ENCODE measurements at regions not wholly inside any gene's neighbourhood (a gene's known extent, or its start where the extent isn't known, plus 50 kb on each side); places are given as distances from the start of the nearest gene placed in this dataset.
A peak's percentile ranks its signal among the peaks of the same experiment; 100 is the strongest.

DNA sequence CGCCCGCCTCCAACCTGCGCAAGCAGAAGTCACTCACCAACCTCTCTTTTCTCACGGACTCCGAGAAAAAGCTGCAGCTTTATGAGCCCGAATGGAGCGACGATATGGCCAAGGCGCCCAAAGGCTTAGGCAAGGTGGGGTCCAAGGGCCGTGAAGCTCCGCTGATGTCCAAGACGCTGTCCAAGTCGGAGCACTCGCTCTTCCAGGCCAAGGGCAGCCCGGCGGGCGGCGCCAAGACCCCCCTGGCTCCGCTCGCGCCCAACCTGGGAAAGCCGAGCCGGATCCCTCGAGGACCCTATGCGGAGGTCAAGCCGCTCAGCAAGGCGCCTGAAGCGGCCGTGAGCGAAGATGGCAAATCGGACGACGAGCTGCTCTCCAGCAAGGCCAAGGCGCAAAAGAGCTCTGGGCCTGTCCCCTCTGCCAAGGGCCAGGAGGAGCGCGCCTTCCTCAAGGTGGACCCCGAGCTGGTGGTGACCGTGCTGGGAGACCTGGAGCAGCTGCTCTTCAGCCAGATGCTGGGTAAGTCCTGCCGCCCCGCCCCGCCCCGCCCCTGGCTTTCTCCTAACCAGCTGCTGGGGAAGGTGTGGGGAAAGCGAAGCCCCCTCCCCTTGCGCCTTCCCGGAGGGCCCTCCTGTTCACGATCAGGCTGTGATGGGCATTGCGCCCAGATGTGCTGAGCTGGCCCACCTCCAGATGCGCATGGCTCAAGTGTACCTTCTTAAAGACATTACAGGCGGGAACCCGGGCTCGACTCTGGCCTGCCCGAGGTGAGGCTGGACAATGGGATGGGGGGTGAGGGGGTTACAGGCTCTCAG, 110.2 kb downstream of the NAV1 start:
- ChIA-PET CTCF (interaction anchor here (0.6 to 3.3 kb wide), 6 partner anchors 13 to 121 kb away, joined by 3 to 10 read pairs (median 5); no protein-coding TSS in a partner anchor), POLR2A (interaction anchor here (0.6 to 3.6 kb wide), 17 partner anchors 8 to 109 kb away, joined by 3 to 25 read pairs (median 4); no protein-coding TSS in a partner anchor)
- TF ChIP-seq, protein P1, sequence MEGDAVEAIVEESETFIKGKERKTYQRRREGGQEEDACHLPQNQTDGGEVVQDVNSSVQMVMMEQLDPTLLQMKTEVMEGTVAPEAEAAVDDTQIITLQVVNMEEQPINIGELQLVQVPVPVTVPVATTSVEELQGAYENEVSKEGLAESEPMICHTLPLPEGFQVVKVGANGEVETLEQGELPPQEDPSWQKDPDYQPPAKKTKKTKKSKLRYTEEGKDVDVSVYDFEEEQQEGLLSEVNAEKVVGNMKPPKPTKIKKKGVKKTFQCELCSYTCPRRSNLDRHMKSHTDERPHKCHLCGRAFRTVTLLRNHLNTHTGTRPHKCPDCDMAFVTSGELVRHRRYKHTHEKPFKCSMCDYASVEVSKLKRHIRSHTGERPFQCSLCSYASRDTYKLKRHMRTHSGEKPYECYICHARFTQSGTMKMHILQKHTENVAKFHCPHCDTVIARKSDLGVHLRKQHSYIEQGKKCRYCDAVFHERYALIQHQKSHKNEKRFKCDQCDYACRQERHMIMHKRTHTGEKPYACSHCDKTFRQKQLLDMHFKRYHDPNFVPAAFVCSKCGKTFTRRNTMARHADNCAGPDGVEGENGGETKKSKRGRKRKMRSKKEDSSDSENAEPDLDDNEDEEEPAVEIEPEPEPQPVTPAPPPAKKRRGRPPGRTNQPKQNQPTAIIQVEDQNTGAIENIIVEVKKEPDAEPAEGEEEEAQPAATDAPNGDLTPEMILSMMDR (IDR thresholded peaks at IDR 0.05; ENCODE audit: low read depth, low read length): no peak
- H3K27ac ChIP-seq (ENCODE audit: low read depth, low read length): peak overlapping the region; percentile 73
- no peaks in the 10 kb centered on the region for H3K27me3 ChIP-seq (ENCODE audit: control insufficient read depth, insufficient read depth, low read length)
- H3K9me3 ChIP-seq (ENCODE audit: control insufficient read depth, insufficient read depth, low read length): no peaks in the 10 kb centered on the region; the same call in 1 of the 2 replicates
- peak overlapping the region; percentile 91 for H3K4me3 ChIP-seq (ENCODE audit: low read depth, low read length)
- no peak for DNase-seq (ENCODE audit: low read depth, low spot score)

DNA sequence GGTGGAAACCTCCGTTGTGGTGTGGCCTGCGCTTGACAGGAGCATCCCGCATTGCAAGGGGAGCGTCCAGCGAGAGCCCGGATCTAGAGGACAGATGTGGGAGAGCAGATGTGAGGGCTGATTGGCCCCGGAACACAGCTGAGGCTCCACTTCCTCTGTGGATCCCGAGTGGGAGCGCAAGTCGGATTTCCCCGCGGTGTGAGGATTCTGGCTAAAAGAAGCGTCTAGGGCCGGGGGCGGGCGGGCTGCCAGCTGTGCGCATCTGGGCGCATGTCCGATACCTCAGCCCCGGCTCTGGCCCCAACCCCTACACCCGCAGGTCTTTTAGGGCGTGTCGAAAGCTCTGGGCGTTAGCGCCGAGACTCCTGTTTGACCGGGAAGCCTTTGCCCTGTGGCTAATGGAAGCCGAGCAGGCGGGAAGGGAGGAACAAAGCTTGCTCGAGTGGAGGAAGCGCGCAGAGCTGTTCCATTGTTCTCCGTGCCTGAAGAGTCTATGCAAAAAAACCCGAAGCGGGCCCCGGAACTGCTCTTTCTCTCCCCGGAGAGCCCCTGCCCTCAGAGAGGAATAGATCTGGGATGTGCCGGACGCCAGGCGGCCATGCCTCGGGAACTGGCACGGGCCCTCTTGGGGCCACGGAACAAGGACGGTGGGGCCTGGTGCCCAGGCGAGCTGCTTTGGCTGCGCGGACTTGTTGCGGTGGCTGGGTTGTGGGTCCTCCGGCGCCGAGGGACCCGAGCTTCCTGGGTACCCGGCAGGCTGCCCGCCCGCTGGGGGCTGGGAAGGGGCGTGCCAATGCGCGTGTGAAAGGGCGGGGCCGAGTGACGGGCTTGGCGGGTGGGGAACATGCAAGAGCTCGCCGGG, 111.1 kb downstream of the NAV1 start:
- TF ChIP-seq, protein P1 (IDR thresholded peaks at IDR 0.05; ENCODE audit: low read depth, low read length): peak; percentile 21; the same call in 1 of the 2 replicates
- peak overlapping the region; percentile 73 for H3K27ac ChIP-seq (ENCODE audit: low read depth, low read length)
- peak overlapping the region; percentile 91 for H3K4me3 ChIP-seq (ENCODE audit: low read depth, low read length)
- CTCF ChIA-PET: interaction anchor here (0.6 to 3.3 kb wide), 6 partner anchors 9 to 119 kb away, joined by 3 to 10 read pairs (median 5); no protein-coding TSS in a partner anchor
- POLR2A ChIA-PET: interaction anchor here (0.6 to 3.6 kb wide), 21 partner anchors 9 to 110 kb away, joined by 3 to 25 read pairs (median 4); no protein-coding TSS in a partner anchor
- no peak for DNase-seq (ENCODE audit: low read depth, low spot score)
- H3K9me3 ChIP-seq (ENCODE audit: control insufficient read depth, insufficient read depth, low read length): no peaks in the 10 kb centered on the region; the same call in 1 of the 2 replicates
- no peaks in the 10 kb centered on the region for H3K27me3 ChIP-seq (ENCODE audit: control insufficient read depth, insufficient read depth, low read length)

DNA sequence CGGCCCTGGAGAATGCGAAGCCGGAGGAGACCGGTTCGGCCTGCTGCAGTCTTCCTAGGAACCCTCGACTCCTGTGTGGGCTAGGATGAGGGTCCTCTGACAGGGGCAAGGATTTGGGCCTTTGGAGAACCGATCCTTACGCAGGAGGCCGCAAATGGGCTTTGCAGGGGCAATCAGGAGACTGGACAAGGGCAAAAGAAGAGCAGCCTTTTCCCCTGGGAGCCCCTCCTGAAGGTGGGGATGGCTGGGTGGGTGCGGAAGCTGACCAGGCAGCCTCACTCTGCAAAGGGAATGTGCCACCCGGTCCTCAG, 111.7 kb downstream of the NAV1 start:
- Histone ChIP-seq H3K27me3 (ENCODE audit: control insufficient read depth, insufficient read depth, low read length) (no peaks in the 10 kb centered on the region), H3K4me3 (ENCODE audit: low read depth, low read length) (peak overlapping the region; percentile 91), H3K9me3 (ENCODE audit: control insufficient read depth, insufficient read depth, low read length) (no peaks in the 10 kb centered on the region; the same call in 1 of the 2 replicates), H3K27ac (ENCODE audit: low read depth, low read length) (peak overlapping the region; percentile 39)
- ChIA-PET CTCF (interaction anchor here (0.6 to 3.3 kb wide), 6 partner anchors 10 to 120 kb away, joined by 3 to 10 read pairs (median 6); no protein-coding TSS in a partner anchor), POLR2A (interaction anchor here (0.6 to 3.6 kb wide), 12 partner anchors 10 to 111 kb away, joined by 3 to 25 read pairs (median 4); no protein-coding TSS in a partner anchor)
- no peak for DNase-seq (ENCODE audit: low read depth, low spot score)
- TF ChIP-seq, protein P1 (IDR thresholded peaks at IDR 0.05; ENCODE audit: low read depth, low read length): no peak

DNA sequence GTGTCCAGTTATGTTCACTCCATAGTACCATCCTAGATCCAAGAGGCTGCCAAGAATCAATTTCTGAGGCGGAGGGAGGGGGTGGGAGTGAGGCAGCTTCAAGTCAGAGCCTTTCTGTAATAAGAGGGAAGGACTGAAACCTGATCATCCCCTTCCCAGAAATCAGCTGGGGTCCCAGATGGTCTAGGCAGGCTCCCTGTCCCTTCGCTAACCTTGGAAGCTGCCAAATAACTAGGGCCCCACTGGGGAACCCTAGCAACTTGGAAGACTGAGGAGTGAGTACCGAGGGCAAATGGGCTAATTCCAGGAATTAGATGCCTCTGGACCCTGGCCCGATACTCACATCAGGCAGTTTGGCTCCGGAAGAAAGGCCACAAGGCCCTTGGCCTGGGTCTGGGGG, 113.3 kb downstream of the NAV1 start:
- CTCF ChIA-PET: interaction anchor here (1.8 to 3.3 kb wide), 2 partner anchors 52 to 141 kb away, joined by 6 to 10 read pairs; no protein-coding TSS in a partner anchor
- TF ChIP-seq, protein P1 (IDR thresholded peaks at IDR 0.05; ENCODE audit: low read depth, low read length): no peak
- POLR2A ChIA-PET: no interaction called here
- Histone ChIP-seq H3K9me3 (ENCODE audit: control insufficient read depth, insufficient read depth, low read length) (no peaks in the 10 kb centered on the region; the same call in 1 of the 2 replicates), H3K4me3 (ENCODE audit: low read depth, low read length) (peak overlapping the region; percentile 91), H3K27ac (ENCODE audit: low read depth, low read length) (no peak overlapping the region), H3K27me3 (ENCODE audit: control insufficient read depth, insufficient read depth, low read length) (no peaks in the 10 kb centered on the region)
- DNase-seq (ENCODE audit: low read depth, low spot score): no peak
